GM21576 (cell line): ENCODE measurements at regions not wholly inside any gene's neighbourhood (a gene's known extent, or its start where the extent isn't known, plus 50 kb on each side); places are given as distances from the start of the nearest gene placed in this dataset.

ENCODE experiments used
- ATAC-seq: cut with Tn5 transposase; IDR thresholded peaks from one replicate; pipeline ENCODE4 v1.9.1; 2021; ENCODE audit warnings: mild to moderate bottlenecking, moderate library complexity; ENCODE audit not compliant: unreplicated experiment

GRCh38 chr2:8487461-8487932 lies 194.4 kb upstream of the ID2 start:
- ATAC-seq: peak; percentile 18

GRCh38 chr2:8488001-8488738 lies 193.7 kb upstream of the ID2 start:
- ATAC-seq: peak; percentile 78

GRCh38 chr2:8489221-8489620 lies 192.6 kb upstream of the ID2 start:
- no peak for ATAC-seq

GRCh38 chr2:8489751-8490150 lies 192.1 kb upstream of the ID2 start:
- no peak for ATAC-seq

GRCh38 chr2:8490166-8490721 lies 191.6 kb upstream of the ID2 start:
- ATAC-seq: no peak

GRCh38 chr2:8491296-8492027 lies 190.4 kb upstream of the ID2 start:
- ATAC-seq: no peak

GRCh38 chr2:8494151-8494550 lies 187.7 kb upstream of the ID2 start:
- no peak for ATAC-seq

- no peak for ATAC-seq
Measured at GRCh38 chr2:8494589-8494988, 187.3 kb upstream of the ID2 start.

GRCh38 chr2:8495189-8495989 lies 186.5 kb upstream of the ID2 start:
- ATAC-seq: no peak

GRCh38 chr2:8496079-8496478 lies 185.8 kb upstream of the ID2 start:
- no peak for ATAC-seq

GRCh38 chr2:8496617-8497016 lies 185.2 kb upstream of the ID2 start:
- ATAC-seq: no peak

- no peak for ATAC-seq
Measured at GRCh38 chr2:8498994-8499393, 182.9 kb upstream of the ID2 start.

GRCh38 chr2:8500124-8501054 lies 181.5 kb upstream of the ID2 start:
- no peak for ATAC-seq

- ATAC-seq: no peak
Measured at GRCh38 chr2:8501061-8501720, 180.7 kb upstream of the ID2 start.

GRCh38 chr2:8502316-8502715 lies 179.5 kb upstream of the ID2 start:
- no peak for ATAC-seq

- ATAC-seq: no peak
Measured at GRCh38 chr2:8505311-8505920, 176.4 kb upstream of the ID2 start.

GRCh38 chr2:8506746-8507145 lies 175.1 kb upstream of the ID2 start:
- no peak for ATAC-seq

- ATAC-seq: no peak
Measured at GRCh38 chr2:8508766-8509165, 173.1 kb upstream of the ID2 start.

GRCh38 chr2:8509621-8510020 lies 172.2 kb upstream of the ID2 start:
- no peak for ATAC-seq
